NB4 (cell line): ENCODE measurements at regions not wholly inside any gene's neighbourhood (a gene's known extent, or its start where the extent isn't known, plus 50 kb on each side); places are given as distances from the start of the nearest gene placed in this dataset.

ENCODE experiments used
- MYC ChIP-seq: IDR thresholded peaks from 2 replicates; pipeline ENCODE4 v1.6.1; 2011; ENCODE audit warnings: low read depth, low read length
- POLR2A ChIP-seq: IDR thresholded peaks from 2 replicates; pipeline ENCODE4 v1.6.1; 2011; ENCODE audit warnings: mild to moderate bottlenecking; ENCODE audit not compliant: insufficient read length; ENCODE audit errors: extremely low read depth
- TF ChIP-seq, protein P1 (sequence below): IDR thresholded peaks from one replicate; pipeline ENCODE4 v1.5.1; 2012; ENCODE audit warnings: low read depth, low read length
- TF ChIP-seq, protein P2 (sequence below): IDR thresholded peaks from 2 replicates; pipeline ENCODE4 v1.6.1; 2011; ENCODE audit warnings: low read depth, low read length

DNA sequence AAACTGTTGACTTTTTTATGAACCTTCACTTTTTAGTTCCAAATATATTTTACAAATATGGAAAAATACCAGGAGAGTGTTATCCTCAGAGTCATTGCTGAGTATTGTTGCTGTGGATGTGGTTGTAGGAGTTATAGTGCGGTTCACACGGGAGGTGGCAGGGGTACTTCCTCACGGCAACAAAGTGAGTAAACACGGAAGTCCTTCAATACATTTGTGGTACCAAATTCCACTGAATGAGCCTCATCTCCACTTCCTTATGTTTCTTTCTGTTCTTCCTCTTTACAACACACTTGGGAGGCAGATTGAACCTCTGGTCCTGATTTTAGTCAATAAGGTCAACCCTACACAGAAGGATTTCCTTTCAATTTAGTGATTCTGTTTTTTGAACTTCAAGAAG lies 371.8 kb downstream of the BTBD3 start:
- TF ChIP-seq, protein P1, sequence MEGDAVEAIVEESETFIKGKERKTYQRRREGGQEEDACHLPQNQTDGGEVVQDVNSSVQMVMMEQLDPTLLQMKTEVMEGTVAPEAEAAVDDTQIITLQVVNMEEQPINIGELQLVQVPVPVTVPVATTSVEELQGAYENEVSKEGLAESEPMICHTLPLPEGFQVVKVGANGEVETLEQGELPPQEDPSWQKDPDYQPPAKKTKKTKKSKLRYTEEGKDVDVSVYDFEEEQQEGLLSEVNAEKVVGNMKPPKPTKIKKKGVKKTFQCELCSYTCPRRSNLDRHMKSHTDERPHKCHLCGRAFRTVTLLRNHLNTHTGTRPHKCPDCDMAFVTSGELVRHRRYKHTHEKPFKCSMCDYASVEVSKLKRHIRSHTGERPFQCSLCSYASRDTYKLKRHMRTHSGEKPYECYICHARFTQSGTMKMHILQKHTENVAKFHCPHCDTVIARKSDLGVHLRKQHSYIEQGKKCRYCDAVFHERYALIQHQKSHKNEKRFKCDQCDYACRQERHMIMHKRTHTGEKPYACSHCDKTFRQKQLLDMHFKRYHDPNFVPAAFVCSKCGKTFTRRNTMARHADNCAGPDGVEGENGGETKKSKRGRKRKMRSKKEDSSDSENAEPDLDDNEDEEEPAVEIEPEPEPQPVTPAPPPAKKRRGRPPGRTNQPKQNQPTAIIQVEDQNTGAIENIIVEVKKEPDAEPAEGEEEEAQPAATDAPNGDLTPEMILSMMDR, result no peak
- TF ChIP-seq POLR2A (no peak), MYC (no peak)
- TF ChIP-seq, protein P2, sequence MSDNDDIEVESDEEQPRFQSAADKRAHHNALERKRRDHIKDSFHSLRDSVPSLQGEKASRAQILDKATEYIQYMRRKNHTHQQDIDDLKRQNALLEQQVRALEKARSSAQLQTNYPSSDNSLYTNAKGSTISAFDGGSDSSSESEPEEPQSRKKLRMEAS, result no peak
